SK-N-SH (cell line): ENCODE measurements at regions not wholly inside any gene's neighbourhood (a gene's known extent, or its start where the extent isn't known, plus 50 kb on each side); places are given as distances from the start of the nearest gene placed in this dataset.

Experiments used
- CTCF ChIA-PET: fragments of 300-600, 350-600 bp; formaldehyde crosslinking; extraction: SDS; loops from one replicate; lab custom pipeline; 2021; lab: Yijun Ruan, JAX
- POLR2A ChIA-PET: fragments of 350-600 bp; sonication (Branson Sonifier 250); formaldehyde crosslinking; extraction: SDS; loops from one replicate; lab custom pipeline; 2020; ENCODE audit warnings: antibody characterized with exemption, inconsistent platforms; lab: Yijun Ruan, JAX
- DNase-seq: peaks from one replicate; pipeline ENCODE4 v3.0.0; 2012
- H2AFZ ChIP-seq: fragments of 200-600 bp; sonication (generic); 2 replicates; pipeline ENCODE4 v1.8.1; 2016; ENCODE audit warnings: antibody characterized with exemption, mild to moderate bottlenecking, low read depth
- H3F3A ChIP-seq: fragments of 200-600 bp; sonication (generic); replicated peaks from 2 replicates; pipeline ENCODE3; 2016; ENCODE audit warnings: antibody characterized with exemption, mild to moderate bottlenecking; ENCODE audit not compliant: insufficient read depth
- H3K27ac ChIP-seq, 2 experiments: fragments of 200-500 bp in 1 of 2; fragments of 200-600 bp in 1 of 2; sonication (Bioruptor generic) in 1 of 2; sonication (generic), shearing (Covaris generic) in 1 of 2; 2 replicates each; pipeline versions ENCODE4 v1.5.1 to v1.6.1; 2014 to 2016; ENCODE audit warnings: low read depth in 2 of 2, inconsistent platforms in 1 of 2, low read length in 1 of 2, mild to moderate bottlenecking in 1 of 2, mixed read lengths in 1 of 2
- H3K27me3 ChIP-seq: fragments of 200-600 bp; sonication (generic), shearing (Covaris generic); 2 replicates; pipeline ENCODE4 v1.6.1; 2016; ENCODE audit warnings: mixed run types; ENCODE audit not compliant: insufficient read depth
- H3K36me3 ChIP-seq, 2 experiments: fragments of 200-500 bp in 1 of 2; fragments of 200-600 bp in 1 of 2; sonication (Bioruptor generic) in 1 of 2; sonication (generic) in 1 of 2; replicated peaks in 1 of 2; 2 replicates each; pipeline versions ENCODE3 to v1.5.1; 2014 to 2016; ENCODE audit warnings: low read length in 1 of 2, mild to moderate bottlenecking in 1 of 2; ENCODE audit not compliant: insufficient read depth in 2 of 2, control insufficient read depth in 1 of 2
- H3K4me1 ChIP-seq, 2 experiments: fragments of 200-500 bp in 1 of 2; fragments of 200-600 bp in 1 of 2; sonication (Bioruptor generic) in 1 of 2; sonication (generic), shearing (Covaris generic) in 1 of 2; 2 replicates each; pipeline versions ENCODE4 v1.5.1 to v1.6.1; 2014 to 2016; ENCODE audit warnings: low read depth in 1 of 2, low read length in 1 of 2, mixed run types in 1 of 2; ENCODE audit not compliant: insufficient read depth in 2 of 2, control insufficient read depth in 1 of 2
- H3K4me2 ChIP-seq: fragments of 200-600 bp; sonication (generic), shearing (Covaris generic); 2 replicates; pipeline ENCODE4 v1.6.1; 2017; ENCODE audit warnings: mixed run types
- H3K4me3 ChIP-seq, 2 experiments: fragments of 200-500 bp in 1 of 2; fragments of 200-600 bp in 1 of 2; sonication (Bioruptor generic) in 1 of 2; sonication (generic), shearing (Covaris generic) in 1 of 2; 2 replicates each; pipeline versions ENCODE4 v1.5.1 to v1.8.1; 2014 to 2016; ENCODE audit warnings: low read depth in 2 of 2, inconsistent platforms in 1 of 2, low read length in 1 of 2, mild to moderate bottlenecking in 1 of 2, mixed read lengths in 1 of 2, moderate library complexity in 1 of 2
- H3K79me2 ChIP-seq: fragments of 200-600 bp; sonication (generic); 2 replicates; pipeline ENCODE4 v1.8.1; 2017; ENCODE audit warnings: mild to moderate bottlenecking; ENCODE audit not compliant: insufficient read depth
- H3K9ac ChIP-seq: fragments of 200-600 bp; sonication (generic); 2 replicates; pipeline ENCODE4 v1.6.1; 2017; ENCODE audit warnings: mixed run types
- H3K9me2 ChIP-seq: fragments of 200-600 bp; sonication (generic); 2 replicates; pipeline ENCODE4 v1.6.1; 2017; ENCODE audit warnings: mixed run types
- H3K9me3 ChIP-seq: fragments of 200-600 bp; sonication (generic); 2 replicates; pipeline ENCODE4 v1.6.1; 2017; ENCODE audit warnings: mixed run types, mild to moderate bottlenecking, moderate library complexity
- H4K20me1 ChIP-seq: fragments of 200-600 bp; sonication (generic); 2 replicates; pipeline ENCODE4 v1.6.1; 2017; ENCODE audit warnings: mild to moderate bottlenecking, mixed run types; ENCODE audit not compliant: insufficient read depth
- CTCF ChIP-seq: fragments of 200-600 bp; sonication (generic); IDR thresholded peaks from 2 replicates; pipeline ENCODE4 v1.6.1; 2017; ENCODE audit warnings: antibody characterized with exemption, mild to moderate bottlenecking, moderate library complexity
- ELF1 ChIP-seq: IDR thresholded peaks from 2 replicates; pipeline ENCODE4 v1.4.0; 2012
- EZH2phosphoT487 ChIP-seq: fragments of 200-600 bp; sonication (generic); IDR thresholded peaks from 2 replicates; pipeline ENCODE4 v1.6.1; 2017; ENCODE audit warnings: low read depth, mixed run types, mild to moderate bottlenecking, antibody characterized with exemption, moderate library complexity, borderline replicate concordance
- FOSL2 ChIP-seq: IDR thresholded peaks from 2 replicates; pipeline ENCODE4 v1.4.0; 2012; ENCODE audit warnings: low read depth, mild to moderate bottlenecking, moderate library complexity, borderline replicate concordance
- GABPA ChIP-seq: IDR thresholded peaks from 2 replicates; pipeline ENCODE4 v1.4.0; 2012; ENCODE audit warnings: low read depth, mild to moderate bottlenecking
- GATA2 ChIP-seq: sonication (generic); formaldehyde crosslinking; IDR thresholded peaks from 2 replicates; pipeline ENCODE4 v1.5.0; 2020; ENCODE audit warnings: mild to moderate bottlenecking, missing genetic modification reagents
- JUND ChIP-seq: IDR thresholded peaks from 2 replicates; pipeline ENCODE4 v1.4.0; 2012
- MAX ChIP-seq: IDR thresholded peaks from 2 replicates; pipeline ENCODE4 v1.4.0; 2012; ENCODE audit warnings: low read depth
- MEF2A ChIP-seq: IDR thresholded peaks from 2 replicates; pipeline ENCODE4 v1.4.0; 2012; ENCODE audit warnings: low read depth, borderline replicate concordance
- NRF1 ChIP-seq: IDR thresholded peaks from 2 replicates; pipeline ENCODE4 v1.6.1; 2012; ENCODE audit warnings: low read depth, mild to moderate bottlenecking, low read length
- RAD21 ChIP-seq: IDR thresholded peaks from 2 replicates; pipeline ENCODE4 v1.6.1; 2012; ENCODE audit warnings: mild to moderate bottlenecking, low read length
- REST ChIP-seq: IDR thresholded peaks from 2 replicates; pipeline ENCODE4 v1.6.1; 2012; ENCODE audit warnings: mild to moderate bottlenecking, low read depth, low read length, moderate library complexity
- RFX5 ChIP-seq: IDR thresholded peaks from 2 replicates; pipeline ENCODE4 v1.6.1; 2012; ENCODE audit warnings: mild to moderate bottlenecking, improper control_type of control experiment, low read length
- SIN3A ChIP-seq: IDR thresholded peaks from 2 replicates; pipeline ENCODE4 v1.6.1; 2012; ENCODE audit warnings: low read depth, mild to moderate bottlenecking, low read length, moderate library complexity, borderline replicate concordance
- USF1 ChIP-seq: IDR thresholded peaks from 2 replicates; pipeline ENCODE4 v1.4.0; 2012; ENCODE audit warnings: low read depth, borderline replicate concordance
- USF2 ChIP-seq: fragments of 150-350 bp; IDR thresholded peaks from 2 replicates; pipeline ENCODE4 v1.6.1; 2017; ENCODE audit warnings: antibody characterized with exemption, low read length, low read depth, borderline replicate concordance
- YY1 ChIP-seq: IDR thresholded peaks from 2 replicates; pipeline ENCODE4 v1.4.0; 2012; ENCODE audit warnings: low read depth, mild to moderate bottlenecking
- ZBTB33 ChIP-seq: IDR thresholded peaks from 2 replicates; pipeline ENCODE4 v1.4.0; 2012; ENCODE audit warnings: low read depth, borderline replicate concordance

GRCh38 chr9:82447343-82447742, 458.8 kb downstream of the SPATA31D1 start (continued):
- TF ChIP-seq USF2: no peak
- TF ChIP-seq, all 33 proteins: peak for 0

- POLR2A ChIA-PET: no interaction called here
- Histone ChIP-seq H2AFZ (no peak overlapping the region), H3K4me2 (no peak overlapping the region), H3K79me2 (no peaks in the 10 kb centered on the region), H3K9me3 (peaks cover 8% of the 10 kb centered on the region; the same call in 1 of the 2 replicates), H3K27me3 (no peaks in the 10 kb centered on the region), H3K36me3 (no peaks in the 10 kb centered on the region), H3K27ac (no peak overlapping the region), H3K4me3 (no peak overlapping the region), H4K20me1 (no peaks in the 10 kb centered on the region), H3K9ac (no peak overlapping the region), H3K4me1 (no peaks in the 10 kb centered on the region), H3K9me2 (no peaks in the 10 kb centered on the region), H3F3A (no peaks in the 10 kb centered on the region)
- no peak for DNase-seq
- CTCF ChIA-PET: interaction anchor here (1.1 kb wide), 1 partner anchor 81 kb away, joined by 3 read pairs; no protein-coding TSS in a partner anchor
- TF ChIP-seq JUND: no peak
- no peak for TF ChIP-seq REST
- TF ChIP-seq MAX: no peak
- no peak for TF ChIP-seq YY1
- no peak for TF ChIP-seq FOSL2
- TF ChIP-seq SIN3A: no peak
- no peak for TF ChIP-seq ELF1
- TF ChIP-seq ZBTB33: no peak
- no peak for TF ChIP-seq EZH2phosphoT487
- no peak for TF ChIP-seq CTCF
- no peak for TF ChIP-seq NRF1
- TF ChIP-seq USF2: no peak
- no peak for TF ChIP-seq RFX5
- no peak for TF ChIP-seq RAD21
- no peak for TF ChIP-seq GABPA
- TF ChIP-seq MEF2A: no peak
- no peak for TF ChIP-seq GATA2 (CRISPR knock-in tag)
- no peak for TF ChIP-seq USF1
These were observed 461.4 kb downstream of the SPATA31D1 start for GRCh38 chr9:82449986-82450385.
